DMS153 treated with DMSO at 0.1 percent for 48 hours (cell line): ENCODE measurements at regions not wholly inside any gene's neighbourhood (a gene's known extent, or its start where the extent isn't known, plus 50 kb on each side); places are given as distances from the start of the nearest gene placed in this dataset.

ENCODE experiments used
- DNase-seq: peaks from one replicate; lab custom pipeline; 2025; ENCODE audit not compliant: unreplicated experiment; lab: John Stamatoyannopoulos, UW

DNA sequence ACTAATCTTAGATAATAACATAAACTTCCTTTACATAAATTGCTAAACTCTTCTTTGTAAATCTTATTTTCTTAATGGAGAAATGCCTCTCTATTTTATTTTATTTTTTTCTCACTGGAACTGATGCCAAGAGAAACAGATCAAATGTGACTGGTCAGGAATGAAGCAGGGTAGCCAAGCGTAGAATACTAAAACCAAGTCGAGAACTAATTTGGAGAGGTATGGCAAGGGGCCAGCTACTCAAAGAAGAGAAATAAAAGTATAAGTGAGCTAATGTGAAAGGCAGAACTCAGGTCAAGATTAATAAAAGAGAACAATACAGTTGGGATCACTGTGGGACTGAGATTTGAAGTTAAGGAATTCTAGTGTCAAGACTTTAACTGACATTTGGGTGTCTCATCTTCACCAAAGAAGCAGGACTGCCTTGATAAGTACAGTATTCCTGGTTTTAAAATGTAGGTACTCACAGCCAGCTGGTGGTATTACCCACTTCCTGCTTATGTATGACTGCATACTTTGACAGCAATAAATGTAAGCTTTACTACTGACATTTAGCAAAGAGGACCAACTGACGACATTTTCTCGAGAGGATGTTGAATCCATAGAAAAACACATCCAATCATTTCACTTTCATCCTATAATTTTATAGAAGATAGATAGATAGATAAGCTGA, 1192.2 kb downstream of the EFNB2 start:
- DNase-seq = no peak

DNA sequence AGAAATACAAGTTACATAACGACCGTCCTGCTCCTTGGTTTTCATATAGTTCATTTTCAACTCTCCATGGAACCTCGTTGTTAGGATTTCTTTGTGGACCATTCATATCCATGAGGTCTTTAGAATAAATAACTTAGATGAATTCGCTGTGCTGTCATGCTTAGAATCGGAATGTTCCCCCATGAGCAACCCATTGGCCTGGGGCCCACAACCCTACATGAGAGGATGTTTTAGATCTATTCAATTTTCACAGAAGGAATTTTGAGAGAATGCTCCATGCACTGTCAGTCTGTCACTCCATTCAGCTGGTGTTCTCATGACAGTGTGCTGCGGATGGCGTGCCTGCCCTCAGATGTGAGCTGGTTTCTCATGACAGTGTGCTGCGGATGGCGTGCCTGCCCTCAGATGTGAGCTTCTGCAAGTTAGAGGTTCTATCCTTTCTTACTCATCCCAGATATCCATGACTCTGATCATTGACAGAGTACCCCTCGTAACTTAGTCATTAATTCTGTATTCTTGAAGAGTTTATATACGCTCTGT, 1193.1 kb downstream of the EFNB2 start:
- no peak for DNase-seq

DNA sequence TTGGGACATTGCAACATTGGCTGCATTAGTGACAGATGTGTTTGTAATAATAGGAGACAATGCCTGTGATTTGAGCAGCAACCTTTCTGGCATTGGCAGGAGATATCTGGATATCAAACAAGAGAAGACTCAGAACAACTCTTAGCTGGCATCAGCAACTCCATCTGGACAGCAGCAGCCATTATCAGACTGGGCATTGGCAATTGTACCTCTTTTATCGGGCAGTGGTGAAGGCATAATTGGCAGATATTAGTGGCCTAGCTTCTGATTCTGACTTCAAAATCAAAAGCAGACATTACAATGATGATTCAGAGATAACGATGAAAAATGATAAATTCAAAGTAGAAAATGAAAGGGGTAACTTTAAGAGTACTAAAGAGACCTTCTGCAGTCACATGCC, 1193.7 kb downstream of the EFNB2 start:
- DNase-seq = no peak

DNA sequence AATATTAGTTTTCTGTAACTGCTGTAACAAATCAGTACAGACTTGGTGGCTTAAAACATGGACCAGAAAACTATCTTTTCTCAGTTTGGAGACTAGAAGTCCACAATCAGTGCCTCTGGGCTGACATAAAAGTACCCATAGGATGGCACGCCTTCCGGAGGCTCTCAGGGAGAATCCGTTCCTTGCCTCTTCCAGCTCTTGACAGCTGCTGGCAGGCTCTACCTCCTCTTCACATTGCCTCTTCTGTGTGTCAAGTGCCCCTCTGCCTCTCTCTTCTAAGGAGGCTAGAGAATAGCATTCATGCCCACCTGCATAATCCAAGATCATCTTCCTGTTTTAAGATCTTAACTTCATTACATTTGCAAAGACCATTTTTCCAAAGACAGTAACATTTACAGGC, 1194.2 kb downstream of the EFNB2 start:
- no peak for DNase-seq

DNA sequence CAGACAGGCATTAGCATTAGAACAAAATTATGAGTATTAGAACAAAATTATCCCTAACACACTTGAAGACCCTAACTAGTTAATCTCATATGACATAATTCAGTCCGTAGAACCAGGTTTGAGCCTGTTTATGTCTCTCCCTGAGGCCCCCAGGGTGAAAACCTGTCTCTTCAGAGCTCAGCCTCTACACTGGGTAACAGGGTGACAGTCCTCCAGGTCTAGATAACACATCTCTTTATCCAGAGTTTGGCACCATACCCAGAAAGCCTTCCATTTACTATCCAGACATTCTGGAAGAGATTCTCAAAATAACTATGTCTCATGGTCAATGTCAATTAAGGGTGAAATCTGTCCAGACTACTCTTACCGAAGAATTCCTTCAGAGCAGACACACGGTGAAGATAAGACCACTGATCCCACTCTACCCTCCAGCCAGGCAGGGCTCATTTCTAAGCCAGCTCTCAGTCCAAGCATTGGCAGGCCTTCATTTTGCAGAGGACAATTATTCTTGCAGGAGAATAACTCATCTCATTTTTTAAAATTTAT, 1195.3 kb downstream of the EFNB2 start:
- DNase-seq = no peak

DNA sequence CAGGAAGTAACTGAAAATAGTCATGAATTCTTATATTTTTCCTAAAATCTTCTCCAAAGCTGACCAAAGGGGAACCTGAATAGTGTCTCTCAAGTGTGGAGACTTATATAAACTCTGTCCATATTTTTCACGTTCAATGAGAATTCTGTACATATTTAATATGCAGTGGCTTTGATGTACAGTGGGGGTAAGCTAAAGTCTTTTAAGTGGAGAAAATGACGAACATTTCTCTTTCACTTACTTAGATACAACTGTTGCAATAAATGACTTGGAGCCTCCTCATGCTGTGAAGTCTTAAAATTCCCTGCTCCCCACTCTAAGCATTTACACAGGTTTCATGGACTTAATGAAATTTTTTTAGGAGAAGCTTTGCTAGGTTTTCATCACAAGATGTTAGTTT, 1196.7 kb downstream of the EFNB2 start:
- DNase-seq = no peak

DNA sequence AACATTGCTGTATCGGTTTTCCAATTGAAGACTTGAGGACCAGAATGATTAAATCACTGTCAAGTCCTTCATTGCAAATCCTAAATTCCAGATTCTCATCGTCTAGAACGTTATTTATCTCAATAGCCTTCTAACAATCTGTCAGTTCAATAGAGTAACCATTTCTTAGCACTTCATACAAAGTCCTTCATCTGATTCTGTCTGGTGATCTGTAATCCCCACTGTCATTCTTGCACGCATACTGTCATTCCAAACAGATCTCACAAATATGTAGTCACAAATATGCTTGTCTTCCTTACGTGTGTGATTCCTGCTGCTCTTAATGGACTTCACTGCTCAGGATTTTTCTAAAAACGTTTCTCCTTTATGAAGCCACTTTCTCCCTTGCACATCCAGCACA, 1197.5 kb downstream of the EFNB2 start:
- DNase-seq = no peak

DNA sequence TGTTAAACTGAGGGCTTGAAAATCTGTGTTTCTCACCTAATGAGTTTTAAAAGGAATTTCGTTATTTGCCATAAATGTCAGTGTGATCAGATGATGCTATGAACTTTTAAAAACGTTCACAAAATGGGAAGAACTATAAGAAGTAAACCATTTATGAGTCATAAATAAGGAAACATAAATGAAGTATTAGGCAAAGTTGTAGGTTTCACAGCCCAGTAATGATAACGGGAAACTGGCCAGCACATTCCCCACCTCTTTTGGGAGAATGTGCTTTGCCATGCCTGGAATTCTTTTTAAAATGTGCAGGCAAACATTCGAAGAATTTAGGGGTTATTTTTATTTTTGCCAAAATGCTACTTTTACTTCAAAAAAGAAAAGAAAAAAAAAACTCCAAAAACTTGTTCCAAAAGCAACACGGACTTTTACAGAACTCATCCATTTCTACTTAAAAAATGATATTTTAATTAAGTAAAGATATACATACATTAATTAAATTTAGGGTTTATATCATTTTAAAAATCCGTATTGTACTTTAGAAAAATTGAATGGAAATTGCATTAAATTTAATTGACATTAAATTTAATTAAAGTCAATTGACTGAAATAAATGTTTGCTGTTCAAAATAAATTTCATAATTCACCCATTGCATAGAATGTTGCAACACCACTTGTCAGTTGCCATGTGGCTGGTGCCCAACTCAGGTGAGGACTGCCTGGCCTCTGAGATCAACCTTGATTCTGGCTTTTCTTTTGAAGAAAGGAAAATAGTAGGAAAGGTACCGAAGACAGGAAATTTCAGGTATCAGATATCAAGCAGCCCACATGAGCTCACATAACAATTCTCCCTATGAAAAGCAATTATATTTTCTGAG, 1198.5 kb downstream of the EFNB2 start:
- DNase-seq = no peak

DNA sequence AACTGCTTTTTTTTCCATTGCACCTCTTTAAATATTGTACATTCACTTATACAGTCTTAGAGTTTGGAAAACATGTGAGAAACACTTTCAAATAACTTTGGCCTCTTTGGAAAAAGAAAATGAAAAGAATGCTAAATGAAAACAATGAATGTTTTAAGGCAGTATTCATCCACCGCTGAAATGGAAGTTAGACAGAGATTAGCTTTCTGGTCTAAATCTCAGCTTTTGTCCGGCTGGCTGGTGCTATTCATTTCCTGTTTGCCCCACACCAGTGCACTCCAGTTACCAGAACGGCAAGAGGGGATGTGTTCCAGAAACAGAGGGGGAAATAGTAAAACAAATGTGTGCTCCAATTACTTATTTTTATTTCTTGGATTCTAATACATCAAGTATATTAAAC, 1201.3 kb downstream of the EFNB2 start:
- no peak for DNase-seq

DNA sequence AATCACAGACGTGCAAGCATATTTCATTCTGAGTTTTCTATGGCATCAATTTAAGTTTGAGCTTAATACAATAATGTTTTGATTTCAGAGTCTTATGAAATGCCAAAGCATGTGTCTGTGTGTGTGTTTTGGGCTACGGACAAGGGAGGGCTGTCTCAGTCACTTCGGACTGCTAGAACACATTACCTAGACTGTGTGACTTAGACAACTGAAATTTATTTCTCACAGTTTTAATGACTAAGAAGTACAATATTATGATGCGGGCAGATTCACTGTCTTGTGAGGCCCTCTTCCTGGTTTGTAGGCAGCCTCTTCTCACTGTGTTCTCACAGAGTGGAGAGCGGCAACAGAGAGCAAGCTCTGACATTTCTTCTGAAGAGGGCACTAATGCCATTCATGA, 1202.0 kb downstream of the EFNB2 start:
- DNase-seq = no peak

DNA sequence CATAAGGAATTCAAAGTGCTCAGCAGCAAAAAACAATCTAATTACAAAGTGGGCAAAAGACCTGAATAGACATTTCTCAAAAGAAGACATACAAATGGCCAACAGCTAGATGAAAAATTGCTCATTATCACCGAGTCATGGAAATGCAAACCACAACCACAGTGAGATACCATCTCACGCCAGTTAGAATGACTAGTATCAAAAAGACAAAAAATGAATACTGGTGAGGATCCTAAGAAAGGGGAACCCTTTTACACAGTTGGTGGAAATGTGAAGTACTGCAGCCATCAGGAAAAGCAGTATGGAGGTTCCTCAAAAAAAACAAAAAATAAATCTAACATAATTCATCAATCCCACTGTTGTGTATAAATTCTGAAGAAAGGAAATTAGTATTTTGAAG, 1206.1 kb downstream of the EFNB2 start:
- DNase-seq = no peak

DNA sequence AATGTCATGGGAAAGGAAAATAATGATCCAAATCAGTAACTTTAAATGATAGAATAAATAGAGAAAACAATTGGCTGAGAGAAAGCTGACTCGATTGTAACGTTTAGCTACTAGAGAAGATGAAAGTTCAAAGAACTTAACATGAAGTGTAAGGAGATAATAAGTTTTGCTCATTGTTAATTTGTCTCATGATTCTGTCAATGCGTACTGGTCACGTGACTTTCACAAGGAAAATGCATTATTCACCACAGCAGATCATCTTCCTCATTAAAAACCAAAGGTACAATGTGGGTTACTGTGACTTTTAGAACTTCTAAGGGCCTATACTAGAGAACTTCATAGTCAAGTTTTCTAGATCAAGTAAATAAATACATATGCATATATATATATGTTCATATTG, 1207.2 kb downstream of the EFNB2 start:
- DNase-seq = no peak

DNA sequence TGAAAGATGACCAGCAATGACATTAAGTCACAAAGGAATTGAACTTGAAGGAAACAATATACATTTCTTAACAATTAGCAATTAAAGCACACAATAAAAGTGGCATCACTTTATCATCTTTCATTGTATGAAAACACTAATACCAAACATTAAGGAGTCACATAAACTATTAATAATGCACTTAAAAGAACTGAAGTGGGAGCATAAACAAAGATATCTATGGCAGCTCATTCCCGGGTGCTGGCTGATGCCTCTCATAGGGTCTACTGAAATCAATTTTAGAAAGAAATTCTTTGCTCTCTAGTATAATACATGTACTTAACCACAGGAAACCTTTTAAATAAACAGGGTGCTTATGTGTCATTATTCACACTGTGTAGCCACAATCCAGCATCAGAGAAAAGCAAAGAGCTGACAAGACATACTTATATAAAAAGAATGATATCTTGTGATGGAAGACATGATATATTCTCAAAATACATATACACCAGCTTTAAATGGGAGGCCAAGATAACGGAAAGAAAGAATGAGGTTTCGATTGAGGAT, 1207.8 kb downstream of the EFNB2 start:
- DNase-seq = no peak

DNA sequence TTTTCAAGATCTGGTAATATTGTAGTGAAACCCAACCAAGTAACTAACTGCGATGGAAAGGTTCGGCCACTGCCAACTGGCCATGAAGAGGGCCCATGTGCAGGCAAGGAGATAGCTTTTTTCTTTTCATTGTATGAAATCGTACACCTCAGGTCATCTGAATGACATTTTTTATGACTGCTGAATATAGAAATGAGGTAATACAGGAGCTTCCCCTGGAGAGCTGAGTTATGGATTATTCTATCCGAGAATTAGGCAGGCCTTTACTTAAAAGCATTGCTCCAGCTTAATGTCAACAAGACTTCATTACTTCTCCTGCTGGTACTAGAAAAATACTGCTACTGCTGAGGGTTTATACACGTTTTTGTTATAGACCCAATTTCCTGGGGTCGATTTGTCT, 1215.6 kb downstream of the EFNB2 start:
- no peak for DNase-seq

DNA sequence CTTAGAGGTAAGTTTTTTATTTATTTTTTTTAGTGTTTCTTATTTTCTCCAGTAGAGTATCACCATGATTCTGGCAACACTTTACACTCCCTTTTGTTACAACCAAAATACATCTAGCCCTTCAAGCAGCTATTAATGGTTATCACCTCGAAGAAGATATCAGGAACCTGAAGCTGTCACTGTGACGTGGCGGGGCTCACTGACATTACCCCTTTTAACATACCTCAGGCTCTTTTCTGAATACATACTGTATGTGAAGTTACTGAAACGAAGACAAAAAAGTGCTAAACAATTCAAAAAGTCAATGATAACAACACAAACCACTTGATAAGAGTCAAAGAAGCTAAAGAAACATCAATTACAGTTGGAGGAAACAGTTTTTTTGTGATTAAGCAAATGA, 1218.7 kb downstream of the EFNB2 start:
- DNase-seq = no peak

DNA sequence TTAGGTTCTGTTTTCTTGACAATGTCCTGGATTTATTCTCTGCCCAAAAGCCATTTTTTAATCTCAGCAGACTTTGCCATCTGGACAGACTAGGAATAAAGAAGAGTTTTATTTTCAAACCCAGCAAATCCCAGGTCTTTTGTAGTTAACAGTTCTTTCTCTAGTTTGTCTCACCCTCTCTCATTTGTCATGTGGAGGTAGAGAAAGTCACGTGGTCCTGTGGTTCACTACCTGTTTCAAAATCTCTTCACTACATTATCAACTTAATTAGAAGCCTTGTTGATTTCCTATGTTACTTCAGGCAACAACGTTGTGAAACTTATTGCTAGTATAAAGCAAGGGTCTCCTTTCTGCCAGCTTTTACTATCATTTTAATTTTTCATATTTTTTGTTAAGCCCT, 1222.6 kb downstream of the EFNB2 start:
- DNase-seq = no peak

DNA sequence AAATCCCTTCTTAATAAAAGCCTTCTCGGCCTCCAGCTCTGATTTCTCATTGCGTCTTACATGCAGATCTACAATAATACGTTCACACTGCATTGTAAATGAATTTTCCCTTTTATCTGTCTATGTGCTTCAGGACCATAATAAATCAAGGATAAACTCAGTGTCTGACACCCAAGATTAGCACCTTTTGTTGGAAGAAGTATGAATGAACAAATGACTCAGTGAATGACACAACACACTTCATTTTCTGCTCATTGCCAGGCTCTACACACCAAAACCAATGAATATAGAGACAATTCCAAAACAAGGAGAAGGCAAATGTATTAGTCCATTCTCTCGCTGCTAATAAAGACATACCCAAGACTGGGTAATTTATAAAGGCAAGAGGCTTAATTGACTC, 1224.4 kb downstream of the EFNB2 start:
- no peak for DNase-seq

DNA sequence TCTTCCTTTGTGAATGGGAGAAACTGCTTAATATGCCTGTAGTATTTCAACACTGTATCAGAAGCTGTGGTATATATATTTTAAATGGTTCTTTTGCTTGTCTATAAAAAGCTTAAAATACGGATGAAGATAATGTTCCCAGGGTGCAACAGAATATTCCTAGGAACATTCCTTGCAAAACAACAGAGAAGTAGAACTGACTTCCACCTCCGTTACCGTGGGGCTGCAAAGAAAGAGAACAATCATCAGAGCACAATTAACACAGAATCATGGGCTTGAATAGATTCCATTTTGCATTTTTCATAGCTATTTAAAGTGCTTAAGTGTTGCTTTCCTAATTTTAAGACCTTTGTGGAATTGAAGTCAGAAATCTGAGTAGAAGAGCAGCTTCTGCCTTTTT, 1227.7 kb downstream of the EFNB2 start:
- no peak for DNase-seq

DNA sequence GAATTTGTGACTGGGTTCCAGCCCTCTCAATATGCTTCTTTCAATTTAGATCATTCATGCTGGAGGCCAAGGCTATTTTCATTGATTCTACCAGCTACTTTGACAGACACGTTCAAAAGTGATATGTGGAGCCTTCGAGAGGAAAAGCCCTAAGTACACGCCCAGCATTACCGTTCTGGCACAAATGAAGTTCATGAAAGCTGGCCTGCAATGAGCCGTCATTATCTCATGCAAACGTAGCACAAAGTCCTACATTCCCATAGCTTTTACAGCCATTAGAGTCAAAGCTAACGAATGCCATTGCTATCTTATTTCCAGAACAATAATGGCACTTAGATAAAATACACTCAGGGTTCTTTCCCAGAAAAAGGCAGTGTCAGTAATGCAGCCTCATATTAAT, 1237.6 kb downstream of the EFNB2 start:
- no peak for DNase-seq

DNA sequence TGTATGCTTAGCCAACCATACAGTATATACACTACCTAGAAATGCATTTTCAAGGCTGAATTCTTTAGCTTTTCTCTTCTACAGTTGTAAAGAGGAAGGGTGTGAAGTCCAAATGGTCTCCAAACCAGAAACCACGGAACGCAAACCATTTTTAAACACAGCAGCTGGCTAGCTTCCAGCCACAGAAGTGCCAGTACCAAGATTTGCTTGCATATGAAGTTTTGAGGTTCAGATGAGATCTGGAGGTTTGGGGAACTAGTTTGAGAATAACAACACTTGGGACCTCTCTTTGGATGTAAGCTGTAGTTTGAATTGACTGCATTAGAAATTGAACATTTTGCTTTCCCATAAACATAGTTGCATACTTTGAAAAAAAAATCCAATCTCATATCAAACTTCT, 1243.5 kb downstream of the EFNB2 start:
- no peak for DNase-seq

DNA sequence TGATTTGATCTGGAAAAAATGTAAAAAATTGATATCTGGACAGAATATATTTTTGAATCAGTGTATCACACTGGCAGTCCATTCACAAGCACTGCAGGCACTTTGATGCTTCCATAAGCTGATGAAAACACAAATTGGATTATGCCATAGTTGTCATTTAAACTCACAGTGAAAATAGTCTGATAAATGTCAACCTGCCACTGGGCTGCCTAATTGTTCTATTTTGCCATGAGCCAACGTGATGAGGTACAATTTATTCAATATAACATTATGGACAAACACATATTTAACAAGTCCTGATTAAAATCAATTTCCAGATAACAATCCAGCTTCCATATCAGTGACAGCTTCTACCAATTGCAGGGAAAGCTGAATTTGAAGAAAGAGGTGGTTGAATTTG, 1244.9 kb downstream of the EFNB2 start:
- no peak for DNase-seq

DNA sequence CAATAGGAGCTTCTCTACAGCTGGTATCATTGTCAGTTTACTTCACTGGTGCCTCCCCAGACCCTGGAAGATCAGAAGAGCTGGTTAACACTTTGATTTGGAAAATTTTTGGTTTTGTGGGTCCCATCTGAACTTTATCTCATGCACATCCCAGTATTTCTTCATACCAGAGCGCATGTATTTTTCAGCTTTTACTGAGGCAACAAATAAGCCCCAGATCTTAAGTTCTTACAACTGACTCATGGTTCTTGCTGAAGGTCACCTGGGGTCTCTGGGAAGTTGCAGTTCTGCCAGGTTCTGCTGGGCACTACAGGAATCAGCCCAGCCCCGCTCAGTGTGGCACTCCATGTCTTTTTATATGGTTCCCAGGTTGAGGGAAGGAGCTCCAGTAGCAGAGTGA, 1249.9 kb downstream of the EFNB2 start:
- DNase-seq = no peak
